ENCODE measurements at regions not wholly inside any gene's neighbourhood (a gene's known extent, or its start where the extent isn't known, plus 50 kb on each side); places are given as distances from the start of the nearest gene placed in this dataset.

DNA sequence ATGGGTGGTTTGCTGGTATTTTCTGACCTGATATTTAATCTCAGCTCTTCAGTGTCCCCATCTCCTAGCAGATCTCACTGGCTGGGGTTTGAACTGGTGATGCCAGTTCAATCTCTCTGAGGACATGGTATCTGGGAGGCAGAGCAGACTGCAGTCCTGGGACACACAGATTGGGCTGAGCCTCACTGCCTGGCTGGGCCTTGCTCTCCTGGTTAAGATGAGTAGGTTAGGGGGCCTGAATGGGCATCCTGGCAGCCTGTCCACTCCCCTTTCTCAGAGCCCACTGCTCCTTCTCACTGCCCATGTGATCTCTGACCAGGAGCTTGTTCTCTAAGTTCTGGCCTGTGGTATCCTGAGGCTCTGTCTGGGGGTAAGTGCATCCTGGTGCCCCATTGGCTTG is 363.4 kb downstream of the GLRX3 start:
- H3K27ac ChIP-seq, result no peak overlapping the region
- no peaks in the 10 kb centered on the region for H3K36me3 ChIP-seq (ENCODE audit: insufficient read depth)
- TF ChIP-seq, protein P1, sequence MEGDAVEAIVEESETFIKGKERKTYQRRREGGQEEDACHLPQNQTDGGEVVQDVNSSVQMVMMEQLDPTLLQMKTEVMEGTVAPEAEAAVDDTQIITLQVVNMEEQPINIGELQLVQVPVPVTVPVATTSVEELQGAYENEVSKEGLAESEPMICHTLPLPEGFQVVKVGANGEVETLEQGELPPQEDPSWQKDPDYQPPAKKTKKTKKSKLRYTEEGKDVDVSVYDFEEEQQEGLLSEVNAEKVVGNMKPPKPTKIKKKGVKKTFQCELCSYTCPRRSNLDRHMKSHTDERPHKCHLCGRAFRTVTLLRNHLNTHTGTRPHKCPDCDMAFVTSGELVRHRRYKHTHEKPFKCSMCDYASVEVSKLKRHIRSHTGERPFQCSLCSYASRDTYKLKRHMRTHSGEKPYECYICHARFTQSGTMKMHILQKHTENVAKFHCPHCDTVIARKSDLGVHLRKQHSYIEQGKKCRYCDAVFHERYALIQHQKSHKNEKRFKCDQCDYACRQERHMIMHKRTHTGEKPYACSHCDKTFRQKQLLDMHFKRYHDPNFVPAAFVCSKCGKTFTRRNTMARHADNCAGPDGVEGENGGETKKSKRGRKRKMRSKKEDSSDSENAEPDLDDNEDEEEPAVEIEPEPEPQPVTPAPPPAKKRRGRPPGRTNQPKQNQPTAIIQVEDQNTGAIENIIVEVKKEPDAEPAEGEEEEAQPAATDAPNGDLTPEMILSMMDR (conservative IDR thresholded peaks at IDR 0.05; ENCODE audit: low read depth, low read length), result no peak
- no peaks in the 10 kb centered on the region for H4K20me1 ChIP-seq (ENCODE audit: insufficient read depth)
- no peak overlapping the region for H3K4me3 ChIP-seq (IDR thresholded peaks at IDR 0.05; ENCODE audit: insufficient read depth, low read depth, low read length)
- H3K9ac ChIP-seq, result no peak overlapping the region
- H3K4me1 ChIP-seq (ENCODE audit: low read depth, poor library complexity, severe bottlenecking), result no peaks in the 10 kb centered on the region
- H3K4me2 ChIP-seq, result no peak overlapping the region
- no peaks in the 10 kb centered on the region for H3K27me3 ChIP-seq (ENCODE audit: insufficient read depth, low read depth)
- H2AFZ ChIP-seq (ENCODE audit: low read depth), result no peak overlapping the region
- H3K79me2 ChIP-seq (ENCODE audit: insufficient read depth, low read depth), result no peaks in the 10 kb centered on the region

GRCh38 chr10:130500261-130501000 is 364.2 kb downstream of the GLRX3 start:
- no peak overlapping the region for H3K27ac ChIP-seq
- H3K79me2 ChIP-seq (ENCODE audit: insufficient read depth, low read depth), result no peaks in the 10 kb centered on the region
- no peaks in the 10 kb centered on the region for H3K36me3 ChIP-seq (ENCODE audit: insufficient read depth)
- H3K4me3 ChIP-seq (IDR thresholded peaks at IDR 0.05; ENCODE audit: insufficient read depth, low read depth, low read length), result no peak overlapping the region
- H2AFZ ChIP-seq (ENCODE audit: low read depth), result no peak overlapping the region
- H3K4me1 ChIP-seq (ENCODE audit: low read depth, poor library complexity, severe bottlenecking), result no peaks in the 10 kb centered on the region
- H3K4me2 ChIP-seq, result no peak overlapping the region
- H3K27me3 ChIP-seq (ENCODE audit: insufficient read depth, low read depth), result no peaks in the 10 kb centered on the region
- H3K9ac ChIP-seq, result no peak overlapping the region
- TF ChIP-seq, protein P1 (conservative IDR thresholded peaks at IDR 0.05; ENCODE audit: low read depth, low read length), result no peak
- H4K20me1 ChIP-seq (ENCODE audit: insufficient read depth), result no peaks in the 10 kb centered on the region

- H2AFZ ChIP-seq (ENCODE audit: low read depth), result no peak overlapping the region
- no peak overlapping the region for H3K4me3 ChIP-seq (IDR thresholded peaks at IDR 0.05; ENCODE audit: insufficient read depth, low read depth, low read length)
- no peaks in the 10 kb centered on the region for H3K4me1 ChIP-seq (ENCODE audit: low read depth, poor library complexity, severe bottlenecking)
- no peaks in the 10 kb centered on the region for H3K36me3 ChIP-seq (ENCODE audit: insufficient read depth)
- TF ChIP-seq, protein P1 (conservative IDR thresholded peaks at IDR 0.05; ENCODE audit: low read depth, low read length), result no peak
- H3K4me2 ChIP-seq, result no peak overlapping the region
- H3K9ac ChIP-seq, result no peak overlapping the region
- H4K20me1 ChIP-seq (ENCODE audit: insufficient read depth), result no peaks in the 10 kb centered on the region
- H3K79me2 ChIP-seq (ENCODE audit: insufficient read depth, low read depth), result no peaks in the 10 kb centered on the region
- H3K27ac ChIP-seq, result no peak overlapping the region
- H3K27me3 ChIP-seq (ENCODE audit: insufficient read depth, low read depth), result peaks cover 2% of the 10 kb centered on the region; the same call in 1 of the 2 replicates
These were observed 371.3 kb downstream of the GLRX3 start for GRCh38 chr10:130507461-130507860.

- Histone ChIP-seq H3K27me3 (ENCODE audit: insufficient read depth, low read depth) (peaks cover 2% of the 10 kb centered on the region; the same call in 1 of the 2 replicates), H2AFZ (ENCODE audit: low read depth) (no peak overlapping the region), H3K79me2 (ENCODE audit: insufficient read depth, low read depth) (no peaks in the 10 kb centered on the region), H3K36me3 (ENCODE audit: insufficient read depth) (no peaks in the 10 kb centered on the region), H3K27ac (no peak overlapping the region), H3K9ac (no peak overlapping the region), H3K4me1 (ENCODE audit: low read depth, poor library complexity, severe bottlenecking) (no peaks in the 10 kb centered on the region), H3K4me3 (IDR thresholded peaks at IDR 0.05; ENCODE audit: insufficient read depth, low read depth, low read length) (no peak overlapping the region), H3K4me2 (no peak overlapping the region), H4K20me1 (ENCODE audit: insufficient read depth) (no peaks in the 10 kb centered on the region)
- TF ChIP-seq, protein P1 (conservative IDR thresholded peaks at IDR 0.05; ENCODE audit: low read depth, low read length), result no peak
These were observed 373.9 kb downstream of the GLRX3 start for GRCh38 chr10:130509881-130510689.

Measured in KMS-11 (cell line).